ENCODE measurements at regions not wholly inside any gene's neighbourhood (a gene's known extent, or its start where the extent isn't known, plus 50 kb on each side); places are given as distances from the start of the nearest gene placed in this dataset.

DNA sequence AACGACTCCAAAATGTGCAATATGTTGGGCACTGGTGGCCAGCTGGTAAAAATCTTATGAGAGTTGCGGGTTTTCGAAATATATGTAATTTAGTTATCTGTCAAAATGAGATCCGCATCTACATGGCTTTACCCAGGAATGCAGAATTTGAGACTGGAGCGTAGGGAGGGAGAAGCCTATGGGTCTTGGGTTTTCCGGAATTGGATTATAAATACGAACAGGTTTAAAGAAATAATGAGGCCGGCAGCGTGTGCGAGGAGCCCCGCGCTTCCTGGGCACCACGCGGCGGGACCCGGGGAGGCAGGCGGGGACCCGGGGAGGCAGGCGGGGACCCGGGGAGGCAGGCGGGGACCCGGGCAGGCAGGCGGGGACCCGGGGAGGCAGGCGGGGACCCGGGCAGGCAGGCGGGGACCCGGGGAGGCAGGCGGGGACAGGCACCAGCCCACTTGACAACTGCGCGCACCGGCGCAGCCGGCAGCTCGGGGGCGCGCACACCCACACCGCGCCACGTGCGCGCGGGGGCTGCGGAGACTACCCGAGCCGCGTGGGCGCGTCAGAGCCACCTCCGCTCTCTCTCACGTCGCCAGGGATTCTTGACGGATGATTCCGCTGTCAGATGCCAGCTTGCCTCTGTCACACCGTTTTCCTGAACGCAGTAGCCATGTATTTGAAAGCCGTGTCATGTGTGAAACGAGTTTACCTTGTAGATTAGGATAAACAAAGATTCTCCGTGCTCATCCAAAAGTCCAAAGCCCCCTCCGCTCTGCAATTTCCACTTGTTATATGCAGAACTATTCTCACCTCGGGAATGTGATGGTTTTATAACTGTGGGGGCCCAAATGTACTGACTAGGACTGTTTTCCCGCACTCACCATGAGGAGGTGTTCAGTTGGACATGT is 54.3 kb upstream of the HNRNPU start (continued):
- TF ChIP-seq CEBPG (CRISPR knock-in tag; IDR thresholded peaks at IDR 0.05): peak; percentile 39; the same call in 1 of the 2 replicates
- TF ChIP-seq CEBPG (tag; conservative IDR thresholded peaks at IDR 0.05 in 1 of 2, IDR thresholded peaks at IDR 0.05 in 1 of 2): no peak
- peak; percentile 85 for TF ChIP-seq HMGN3 (IDR thresholded peaks at IDR 0.05; ENCODE audit: borderline replicate concordance, extremely low read depth, insufficient read length, low read depth, low read length)
- TF ChIP-seq PTTG1 (tag; IDR thresholded peaks at IDR 0.05; ENCODE audit: low read depth): no peak
- TF ChIP-seq, protein P1, sequence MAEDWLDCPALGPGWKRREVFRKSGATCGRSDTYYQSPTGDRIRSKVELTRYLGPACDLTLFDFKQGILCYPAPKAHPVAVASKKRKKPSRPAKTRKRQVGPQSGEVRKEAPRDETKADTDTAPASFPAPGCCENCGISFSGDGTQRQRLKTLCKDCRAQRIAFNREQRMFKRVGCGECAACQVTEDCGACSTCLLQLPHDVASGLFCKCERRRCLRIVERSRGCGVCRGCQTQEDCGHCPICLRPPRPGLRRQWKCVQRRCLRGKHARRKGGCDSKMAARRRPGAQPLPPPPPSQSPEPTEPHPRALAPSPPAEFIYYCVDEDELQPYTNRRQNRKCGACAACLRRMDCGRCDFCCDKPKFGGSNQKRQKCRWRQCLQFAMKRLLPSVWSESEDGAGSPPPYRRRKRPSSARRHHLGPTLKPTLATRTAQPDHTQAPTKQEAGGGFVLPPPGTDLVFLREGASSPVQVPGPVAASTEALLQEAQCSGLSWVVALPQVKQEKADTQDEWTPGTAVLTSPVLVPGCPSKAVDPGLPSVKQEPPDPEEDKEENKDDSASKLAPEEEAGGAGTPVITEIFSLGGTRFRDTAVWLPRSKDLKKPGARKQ (CRISPR knock-in tag; IDR thresholded peaks at IDR 0.05): peak; percentile 93
- peak; percentile 54; the same call in 1 of the 2 replicates for TF ChIP-seq STAG1 (CRISPR knock-in tag; IDR thresholded peaks at IDR 0.05; ENCODE audit: borderline replicate concordance)
- no peak for TF ChIP-seq NFYB (IDR thresholded peaks at IDR 0.05; ENCODE audit: extremely low read depth, insufficient read length)
- TF ChIP-seq CXXC5 (CRISPR knock-in tag; IDR thresholded peaks at IDR 0.05): peak; percentile 90
- TF ChIP-seq POLR2H (tag; IDR thresholded peaks at IDR 0.05; ENCODE audit: low read depth): no peak
- no peak for TF ChIP-seq TCF7 (IDR thresholded peaks at IDR 0.05; ENCODE audit: borderline replicate concordance)
- no peak for TF ChIP-seq ZNF584 (CRISPR knock-in tag; IDR thresholded peaks at IDR 0.05; ENCODE audit: low read depth)
- no peak for TF ChIP-seq MTF1 (CRISPR knock-in tag; IDR thresholded peaks at IDR 0.05; ENCODE audit: borderline replicate concordance)
- TF ChIP-seq EP400 (IDR thresholded peaks at IDR 0.05): peak; percentile 91
- peak; percentile 56; the same call in 1 of the 2 replicates for TF ChIP-seq JUN (IDR thresholded peaks at IDR 0.05; ENCODE audit: borderline replicate concordance, low read depth, low read length)
- TF ChIP-seq JUN (CRISPR knock-in tag; IDR thresholded peaks at IDR 0.05; ENCODE audit: borderline replicate concordance): peak; percentile 89; the same call in 1 of the 2 replicates
- peak in 1 of 3 experiments; percentile 47; a peak in 1 of 6 replicates for TF ChIP-seq ZBTB11 (CRISPR knock-in tag; IDR thresholded peaks at IDR 0.05)
- TF ChIP-seq PHF21A (IDR thresholded peaks at IDR 0.05; ENCODE audit: borderline replicate concordance, low read depth): no peak
- TF ChIP-seq ZNF79 (CRISPR knock-in tag; IDR thresholded peaks at IDR 0.05; ENCODE audit: low read depth): no peak
- TF ChIP-seq TBP (optimal IDR thresholded peaks at IDR 0.05; ENCODE audit: low read depth, low read length): peak; percentile 60
- TF ChIP-seq ZNF699 (CRISPR knock-in tag; IDR thresholded peaks at IDR 0.05; ENCODE audit: insufficient replicate concordance): no peak
- TF ChIP-seq STAT5B (CRISPR knock-in tag; IDR thresholded peaks at IDR 0.05): no peak
- no peak for TF ChIP-seq SETDB1 (IDR thresholded peaks at IDR 0.05; ENCODE audit: low read length)

All from K562 (cell line).